Liver (tissue), 8 donors: ENCODE measurements at regions not wholly inside any gene's neighbourhood (a gene's known extent, or its start where the extent isn't known, plus 50 kb on each side); places are given as distances from the start of the nearest gene placed in this dataset.

Source experiments
- DNase-seq: peaks from one replicate; pipeline ENCODE4 v3.0.0-alpha.2; 2017; ENCODE audit warnings: low spot score
- H3K27ac ChIP-seq, 2 donors: one replicate each; pipeline ENCODE4 v1.7.0; 2013; ENCODE audit warnings: inconsistent platforms in 2 of 2, low read length in 2 of 2, control low read depth in 1 of 2, low read depth in 1 of 2, mild to moderate bottlenecking in 1 of 2
- H3K27me3 ChIP-seq, 4 donors: one replicate each; pipeline versions ENCODE4 v1.6.1 to v1.7.0; 2013; ENCODE audit warnings: low read length in 3 of 4, inconsistent platforms in 1 of 4, mild to moderate bottlenecking in 1 of 4, moderate library complexity in 1 of 4; ENCODE audit not compliant: control insufficient read depth in 4 of 4, insufficient read depth in 4 of 4
- H3K36me3 ChIP-seq, 4 donors: one replicate each; pipeline versions ENCODE4 v1.6.1 to v1.7.0; 2013; ENCODE audit warnings: low read length in 3 of 4, mild to moderate bottlenecking in 3 of 4, low read depth in 1 of 4, moderate library complexity in 1 of 4; ENCODE audit not compliant: control insufficient read depth in 4 of 4, insufficient read depth in 3 of 4
- H3K4me1 ChIP-seq, 4 donors: one replicate each; pipeline versions ENCODE4 v1.6.1 to v1.7.0; 2013; ENCODE audit warnings: low read length in 3 of 4, mild to moderate bottlenecking in 3 of 4, moderate library complexity in 1 of 4; ENCODE audit not compliant: control insufficient read depth in 4 of 4, insufficient read depth in 4 of 4
- H3K4me3 ChIP-seq, 3 donors: one replicate each; pipeline versions ENCODE4 v1.6.1 to v1.7.0; 2013; ENCODE audit warnings: low read length in 3 of 3, control low read depth in 1 of 3, low read depth in 1 of 3, mild to moderate bottlenecking in 1 of 3
- H3K9ac ChIP-seq, 2 donors: one replicate each; pipeline ENCODE4 v1.7.0; 2013; ENCODE audit warnings: low read length in 2 of 2, mild to moderate bottlenecking in 2 of 2, moderate library complexity in 2 of 2, control low read depth in 1 of 2, low read depth in 1 of 2
- H3K9me3 ChIP-seq, 4 donors: one replicate each; pipeline versions ENCODE4 v1.6.1 to v1.7.0; 2013; ENCODE audit warnings: low read length in 3 of 4; ENCODE audit not compliant: control insufficient read depth in 4 of 4
- ATF3 ChIP-seq: IDR thresholded peaks from 2 replicates; pipeline ENCODE4 v1.6.1; 2016; ENCODE audit warnings: antibody characterized with exemption
- CTCF ChIP-seq: fragments of 150-350 bp; IDR thresholded peaks from 2 replicates; pipeline ENCODE4 v1.5.1; 2017; ENCODE audit warnings: improper control_type of control experiment, low read depth, low read length; ENCODE audit not compliant: missing input control
- FOXA1 ChIP-seq: IDR thresholded peaks from 2 replicates; pipeline ENCODE4 v1.6.1; 2016; ENCODE audit warnings: antibody characterized with exemption
- FOXA2 ChIP-seq: IDR thresholded peaks from 2 replicates; pipeline ENCODE4 v1.6.1; 2016; ENCODE audit warnings: antibody characterized with exemption
- HNF4A ChIP-seq, 2 donors: conservative IDR thresholded peaks; 2 replicates each; pipeline ENCODE4 v1.6.1; 2016; ENCODE audit warnings: antibody characterized with exemption in 2 of 2, mild to moderate bottlenecking in 2 of 2
- HNF4G ChIP-seq: IDR thresholded peaks from 2 replicates; pipeline ENCODE4 v1.6.1; 2016; ENCODE audit warnings: antibody characterized with exemption
- JUND ChIP-seq, 2 donors: IDR thresholded peaks; 2 replicates each; pipeline ENCODE4 v1.6.1; 2016; ENCODE audit warnings: antibody characterized with exemption in 2 of 2
- NR2F2 ChIP-seq: IDR thresholded peaks from 2 replicates; pipeline ENCODE4 v1.6.1; 2016; ENCODE audit warnings: antibody characterized with exemption
- RAD21 ChIP-seq, 2 donors: IDR thresholded peaks; 2 replicates each; pipeline ENCODE4 v1.6.1; 2016; ENCODE audit warnings: antibody characterized with exemption in 2 of 2, mild to moderate bottlenecking in 2 of 2
- REST ChIP-seq: IDR thresholded peaks from 2 replicates; pipeline ENCODE4 v1.6.1; 2016; ENCODE audit warnings: antibody characterized with exemption, mild to moderate bottlenecking
- RXRA ChIP-seq, 2 donors: IDR thresholded peaks; 2 replicates each; pipeline ENCODE4 v1.6.1; 2017 to 2018; ENCODE audit warnings: antibody characterized with exemption in 2 of 2, mild to moderate bottlenecking in 1 of 2
- SP1 ChIP-seq: IDR thresholded peaks from 2 replicates; pipeline ENCODE4 v1.6.1; 2018; ENCODE audit warnings: antibody characterized with exemption, mild to moderate bottlenecking
- TAF1 ChIP-seq: conservative IDR thresholded peaks from 2 replicates; pipeline ENCODE4 v1.6.1; 2016; ENCODE audit warnings: antibody characterized with exemption, mild to moderate bottlenecking
- YY1 ChIP-seq: IDR thresholded peaks from 2 replicates; pipeline ENCODE4 v1.6.1; 2016; ENCODE audit warnings: antibody characterized with exemption, mild to moderate bottlenecking
- WGBS: extraction: QIAGEN DNeasy Blood & Tissue Kit; methylation state at CpG from one replicate; pipeline ENCODE4 v1.1.7; 2013; 5-methylcytosine and 5-hydroxymethylcytosine counted together
- donor health status: healthy.
- donor health status: healthy.
- donor health status: healthy.
- donor health status: healthy.
- donor health status: healthy.

GRCh38 chr2:193900292-193900691 is 1705.6 kb upstream of the TMEFF2 start (continued):
- TF ChIP-seq REST = no peak
- no peak for TF ChIP-seq RAD21 (IDR thresholded peaks at IDR 0.05)
- no peak for TF ChIP-seq JUND (IDR thresholded peaks at IDR 0.05)
- no peak for TF ChIP-seq CTCF
- no peak for TF ChIP-seq TAF1

GRCh38 chr2:193895226-193895625 is 1700.5 kb upstream of the TMEFF2 start:
- Histone ChIP-seq H3K4me3 (no peak overlapping the region), H3K27ac (no peak overlapping the region), H3K9me3 (no peaks in the 10 kb centered on the region), H3K27me3 (no peaks in the 10 kb centered on the region), H3K4me1 (no peaks in the 10 kb centered on the region), H3K36me3 (no peaks in the 10 kb centered on the region), H3K9ac (no peak overlapping the region)
- WGBS = 70% methylated on average over 1 of the region's 1 CpG
- DNase-seq = no peak
- no peak for TF ChIP-seq FOXA1
- no peak for TF ChIP-seq HNF4A (conservative IDR thresholded peaks at IDR 0.05)
- no peak for TF ChIP-seq REST
- TF ChIP-seq ATF3 = no peak
- TF ChIP-seq SP1 = no peak

GRCh38 chr2:193894081-193894480 is 1699.3 kb upstream of the TMEFF2 start:
- Histone ChIP-seq H3K27me3 (no peaks in the 10 kb centered on the region), H3K9me3 (no peaks in the 10 kb centered on the region), H3K36me3 (no peaks in the 10 kb centered on the region), H3K9ac (no peak overlapping the region), H3K4me3 (no peak overlapping the region), H3K27ac (no peak overlapping the region), H3K4me1 (no peaks in the 10 kb centered on the region)
- TF ChIP-seq TAF1 = no peak
- TF ChIP-seq RXRA (IDR thresholded peaks at IDR 0.05) = no peak
- no peak for TF ChIP-seq FOXA2
- TF ChIP-seq HNF4G = no peak
- no peak for TF ChIP-seq FOXA1
- TF ChIP-seq ATF3 = no peak
- no peak for TF ChIP-seq HNF4A (conservative IDR thresholded peaks at IDR 0.05)
- TF ChIP-seq NR2F2 = no peak
- TF ChIP-seq RAD21 (IDR thresholded peaks at IDR 0.05) = no peak
- no peak for TF ChIP-seq YY1
- TF ChIP-seq CTCF = no peak
- TF ChIP-seq SP1 = no peak
- TF ChIP-seq JUND (IDR thresholded peaks at IDR 0.05) = no peak
- DNase-seq = no peak
- WGBS = 37% methylated on average over 1 of the region's 1 CpG
